Ramos (cell line): ENCODE measurements at regions not wholly inside any gene's neighbourhood (a gene's known extent, or its start where the extent isn't known, plus 50 kb on each side); places are given as distances from the start of the nearest gene placed in this dataset.

ENCODE experiments used
- in situ Hi-C: fragments of 300-500 bp; cut with MboI; formaldehyde crosslinking; loops from one replicate; pipeline ENCODE4 v1.14.3; 2022; ENCODE audit warnings: low sequenced_read_pairs; ENCODE audit not compliant: unreplicated experiment

DNA sequence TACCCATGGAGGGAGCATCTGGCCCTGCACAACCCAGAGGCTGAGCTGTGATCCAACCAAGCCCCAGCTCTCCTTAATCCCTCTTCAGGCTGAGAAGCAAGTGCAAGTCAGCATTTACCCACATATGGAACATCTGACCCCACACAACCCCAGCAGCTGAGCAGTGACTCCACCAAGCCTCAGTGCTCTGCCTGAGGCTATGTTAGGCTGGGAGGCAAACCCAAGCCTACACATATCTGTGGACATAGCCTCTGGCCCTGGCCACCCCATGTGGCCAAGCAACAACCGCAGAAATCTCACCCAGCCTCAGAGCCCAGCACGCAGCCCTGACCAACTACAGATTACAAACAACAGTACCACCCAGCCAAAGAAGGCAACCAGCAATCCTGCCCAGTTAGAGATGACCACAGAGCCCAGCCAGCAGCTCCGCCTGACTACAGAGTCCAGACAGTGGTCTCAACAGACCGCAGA is 142.8 kb downstream of the NUAK1 start:
- in situ Hi-C loops = no loop called here

GRCh38 chr12:105998561-105998960 is 140.2 kb downstream of the NUAK1 start:
- in situ Hi-C loops = no loop called here

DNA sequence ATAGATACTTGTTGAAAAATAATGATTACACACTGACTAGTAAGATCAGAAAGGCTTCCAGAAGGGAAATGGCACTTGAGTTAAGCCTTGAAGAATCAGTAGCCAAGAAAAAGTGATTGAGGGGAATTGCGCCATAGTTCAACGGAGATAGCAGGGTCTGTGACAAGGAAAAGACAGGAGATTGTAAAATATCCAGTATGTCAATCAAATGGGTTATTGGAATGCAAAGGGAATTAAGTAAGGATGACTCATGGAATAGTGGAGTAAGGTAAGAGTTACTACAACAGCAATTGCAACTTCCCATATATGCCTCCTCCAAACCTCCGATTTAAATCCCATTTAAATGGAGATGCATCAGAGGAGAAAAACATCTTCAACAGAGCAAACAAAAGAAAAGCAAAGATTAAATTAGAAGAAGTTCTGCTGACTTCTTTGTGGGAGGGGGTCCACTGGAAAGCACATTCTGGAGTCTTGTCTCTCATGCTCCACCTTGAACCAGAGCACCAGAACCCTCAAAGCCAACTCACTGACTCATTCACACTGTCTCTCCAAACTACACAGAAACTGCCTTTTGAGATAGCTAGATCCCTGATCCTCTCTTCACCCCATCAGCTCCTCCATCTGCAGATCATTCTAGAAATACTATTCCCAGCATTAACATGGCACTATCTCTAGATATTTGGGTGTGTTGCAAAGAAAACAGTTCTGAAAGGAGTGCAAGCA is 138.2 kb downstream of the NUAK1 start:
- in situ Hi-C loops = no loop called here

DNA sequence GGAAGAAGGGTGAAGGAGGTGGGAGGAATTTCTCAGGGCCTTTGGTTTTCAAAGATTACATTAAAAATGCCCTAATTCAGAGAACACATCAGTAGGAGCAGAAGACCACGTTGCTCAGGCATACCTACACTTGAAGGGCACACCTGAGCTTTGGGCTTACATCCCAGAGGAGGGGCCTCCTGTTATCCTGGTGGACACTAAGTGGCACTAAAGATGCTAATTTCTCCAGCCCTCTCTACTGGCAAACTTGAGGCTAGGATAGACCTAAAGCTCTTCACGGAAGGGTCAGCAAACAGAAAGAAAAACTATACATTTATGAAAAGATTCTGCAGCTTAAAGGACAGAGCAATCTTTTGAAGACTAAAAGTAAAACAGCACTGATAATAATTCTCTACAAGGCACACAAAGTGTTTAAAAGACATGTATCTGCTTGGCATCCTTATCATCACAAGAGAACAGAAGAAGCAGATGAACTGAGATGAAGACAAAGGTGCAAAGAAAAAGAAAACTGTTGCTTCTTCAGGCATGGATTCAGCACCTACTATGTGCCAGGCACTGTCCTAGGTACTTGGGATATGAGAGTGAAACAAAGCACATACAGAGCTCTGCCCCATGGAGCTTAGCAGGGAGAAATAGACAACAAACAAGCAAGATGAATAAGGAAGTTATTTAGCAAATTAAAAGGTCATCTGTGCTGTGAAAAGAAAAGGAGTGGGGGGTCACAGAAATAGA is 137.5 kb downstream of the NUAK1 start:
- in situ Hi-C loops = no loop called here

DNA sequence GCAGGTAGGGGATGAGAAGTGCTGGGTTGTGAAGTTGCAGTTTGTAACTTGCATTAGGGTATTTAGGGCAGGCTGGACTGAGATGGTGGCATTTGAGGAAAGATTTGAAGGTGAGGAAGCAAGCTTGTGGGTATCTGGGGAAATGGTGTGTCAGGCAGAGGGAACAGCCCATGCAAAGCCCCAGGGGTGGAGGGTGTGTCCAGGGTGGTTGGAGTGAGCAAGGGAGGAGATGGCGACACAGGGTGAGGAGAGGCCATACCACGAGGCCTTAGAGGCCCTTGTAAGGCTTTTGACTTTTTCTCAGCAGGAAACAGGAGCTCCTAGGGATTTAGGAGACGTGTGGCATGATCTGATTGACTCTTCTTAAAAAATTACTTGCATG is 136.9 kb downstream of the NUAK1 start:
- in situ Hi-C loops = no loop called here

DNA sequence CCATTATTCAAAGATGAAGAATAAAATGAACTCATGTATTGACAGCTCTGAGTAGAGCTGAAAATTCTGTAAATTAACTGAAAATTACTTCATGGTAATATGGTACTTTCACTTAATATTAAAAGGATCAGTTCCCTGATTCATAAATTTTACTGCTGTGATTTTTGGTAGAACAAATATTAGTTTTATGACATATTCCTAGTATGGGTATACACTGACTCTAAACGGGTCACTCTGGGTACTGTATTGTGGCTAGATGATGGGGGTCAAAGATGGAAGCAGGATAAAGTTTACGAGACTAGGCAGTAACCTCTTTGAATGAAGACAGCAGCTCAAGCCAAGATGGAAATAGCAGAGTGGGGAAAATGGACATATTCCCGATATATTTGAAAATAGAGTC is 135.5 kb downstream of the NUAK1 start:
- in situ Hi-C loops = no loop called here

DNA sequence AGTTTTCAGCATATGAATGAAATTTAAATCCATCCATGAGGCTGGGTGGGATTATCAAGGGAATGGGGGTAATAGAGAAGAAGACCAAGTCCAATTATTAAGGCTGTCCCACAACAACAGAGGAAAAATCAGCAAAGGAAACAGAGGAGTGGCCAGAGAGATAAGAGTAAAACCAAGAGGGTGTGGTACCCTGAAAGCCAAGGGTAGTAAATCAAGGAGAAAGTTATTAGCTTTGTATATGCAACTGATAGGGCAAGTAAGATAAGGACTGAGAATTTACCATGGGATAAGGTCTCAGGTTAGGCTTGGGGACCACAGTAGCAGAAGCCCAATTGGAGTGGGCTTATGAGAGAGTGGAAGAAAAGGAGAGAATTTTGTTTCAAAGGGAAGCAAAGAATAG is 134.5 kb downstream of the NUAK1 start:
- in situ Hi-C loops = no loop called here

DNA sequence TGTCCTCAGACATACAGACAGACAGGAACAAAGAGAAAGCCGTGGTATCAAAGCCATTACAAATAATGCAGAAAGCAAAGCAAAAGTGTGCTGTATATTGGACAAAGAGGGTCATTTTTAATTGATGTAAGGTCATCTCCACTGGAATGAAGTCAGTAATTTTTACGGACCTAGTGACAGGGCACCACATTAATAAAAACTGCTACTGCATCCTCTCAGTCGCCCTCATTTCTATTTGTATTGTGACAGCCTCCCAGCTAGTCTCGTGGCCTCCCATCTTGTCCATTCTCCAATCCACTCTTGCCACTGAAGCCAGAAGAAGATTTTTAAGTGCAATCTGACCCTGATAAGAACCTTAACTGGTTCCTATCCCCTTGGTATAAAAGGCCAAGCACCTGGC is 132.4 kb downstream of the NUAK1 start:
- in situ Hi-C loops = no loop called here

DNA sequence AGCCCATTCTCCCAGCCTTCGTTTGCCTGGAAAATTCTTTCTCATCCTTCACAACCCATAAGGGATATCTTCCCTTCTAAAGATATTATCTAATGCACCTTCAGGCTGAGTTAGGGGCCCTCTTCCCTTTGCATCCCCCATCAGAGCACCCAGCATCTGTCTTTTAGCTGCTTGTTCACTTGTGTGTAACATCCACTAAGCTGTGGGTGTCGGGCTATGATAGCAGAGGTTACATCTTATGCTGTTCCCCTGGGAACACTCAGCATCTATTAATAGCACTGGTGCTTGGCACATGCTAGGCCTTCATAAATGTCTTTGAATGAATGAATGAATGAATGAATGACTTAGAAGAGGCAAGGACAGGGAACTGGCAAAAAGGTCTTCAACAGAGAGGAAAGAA is 131.8 kb downstream of the NUAK1 start:
- in situ Hi-C loops = no loop called here

DNA sequence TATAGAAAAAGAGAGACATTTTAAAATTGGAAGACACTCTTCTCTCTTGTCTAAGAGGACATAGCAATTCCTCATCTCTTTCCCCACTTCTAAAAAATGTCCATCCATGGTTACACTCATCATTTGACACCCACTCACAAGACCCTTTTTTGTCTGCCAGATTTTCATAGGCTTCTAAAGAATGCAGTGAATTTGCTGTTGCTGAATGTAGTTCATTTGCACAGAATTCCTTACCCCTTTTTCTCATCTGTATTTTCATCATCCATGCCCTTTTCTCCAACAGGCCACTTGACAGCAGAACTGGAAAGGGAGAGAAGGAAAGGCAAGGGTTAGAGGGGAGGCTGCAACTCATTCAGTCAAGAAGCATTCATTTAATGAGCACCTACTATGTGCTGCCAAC is 128.0 kb downstream of the NUAK1 start:
- in situ Hi-C loops = no loop called here
